Right lobe of liver (tissue), 6 donors: ENCODE measurements at regions not wholly inside any gene's neighbourhood (a gene's known extent, or its start where the extent isn't known, plus 50 kb on each side); places are given as distances from the start of the nearest gene placed in this dataset.
A peak's percentile ranks its signal among the peaks of the same experiment; 100 is the strongest.

Source experiments
- ATAC-seq, 4 donors: fragments of 200-7000 bp; cut with Tn5 transposase; one replicate each; pipeline ENCODE4 v1.9.1; 2020; ENCODE audit warnings: mild to moderate bottlenecking in 4 of 4, moderate library complexity in 4 of 4
- DNase-seq, 3 donors: peaks; one replicate each; pipeline ENCODE4 v3.0.0-alpha.2; 2020
- H3K27ac ChIP-seq, 3 donors: fragments of 200-600 bp; one replicate each; pipeline ENCODE4 v1.8.0; 2022
- H3K27me3 ChIP-seq, 2 donors: fragments of 200-600 bp; one replicate each; pipeline ENCODE4 v1.8.0; 2022
- H3K36me3 ChIP-seq, 4 donors: fragments of 200-600 bp; sonication (generic) in 1 of 4; one replicate each; pipeline versions ENCODE4 v1.5.1 to v1.8.0; 2017 to 2022; ENCODE audit warnings: control low read depth in 1 of 4
- H3K4me1 ChIP-seq, 4 donors: fragments of 200-600 bp; sonication (generic) in 1 of 4; one replicate each; pipeline versions ENCODE4 v1.5.1 to v1.8.0; 2017 to 2022; ENCODE audit warnings: control low read depth in 1 of 4
- H3K4me3 ChIP-seq, 3 donors: fragments of 200-600 bp; one replicate each; pipeline ENCODE4 v1.8.0; 2022
- H3K9me3 ChIP-seq, 4 donors: fragments of 200-600 bp; sonication (generic) in 1 of 4; one replicate each; pipeline versions ENCODE4 v1.5.1 to v1.8.0; 2017 to 2022; ENCODE audit warnings: control low read depth in 1 of 4
- POLR2A ChIP-seq: fragments of 450-650 bp; IDR thresholded peaks from one replicate; pipeline ENCODE4 v1.6.1; 2017; ENCODE audit warnings: antibody characterized with exemption, mild to moderate bottlenecking
- WGBS: methylation state at CpG from one replicate; pipeline ENCODE4 v1.1.6; 2018; ENCODE audit warnings: low coverage, low lambda C conversion rate; ENCODE audit not compliant: insufficient coverage; ENCODE audit errors: missing lambda C conversion rate; 5-methylcytosine and 5-hydroxymethylcytosine counted together
- intact Hi-C, 2 donors: fragments of 100-400 bp; cut with DNase I; formaldehyde crosslinking; loops; one replicate each; pipeline versions ENCODE4 v1.11.2 to v1.14.1; 2022
- TF ChIP-seq, protein P1 (sequence below), 4 donors: fragments of 200-600 bp in 3 of 4; fragments of 450-650 bp in 1 of 4; IDR thresholded peaks; one replicate each; pipeline versions ENCODE4 v1.5.1 to v1.8.0; 2016 to 2022; ENCODE audit warnings: antibody characterized with exemption in 4 of 4, mild to moderate bottlenecking in 2 of 4
- donor health status: DM: no; HTN: yes; CAD: no.
- donor health status: DM: no; HTN: no; CAD: no.
- donor health status: DM: no; HTN: no; CAD: no.
- donor health status: DM: no; HTN: yes; CAD: no.
- donor health status: DM: no; HTN: yes; CAD: no.

DNA sequence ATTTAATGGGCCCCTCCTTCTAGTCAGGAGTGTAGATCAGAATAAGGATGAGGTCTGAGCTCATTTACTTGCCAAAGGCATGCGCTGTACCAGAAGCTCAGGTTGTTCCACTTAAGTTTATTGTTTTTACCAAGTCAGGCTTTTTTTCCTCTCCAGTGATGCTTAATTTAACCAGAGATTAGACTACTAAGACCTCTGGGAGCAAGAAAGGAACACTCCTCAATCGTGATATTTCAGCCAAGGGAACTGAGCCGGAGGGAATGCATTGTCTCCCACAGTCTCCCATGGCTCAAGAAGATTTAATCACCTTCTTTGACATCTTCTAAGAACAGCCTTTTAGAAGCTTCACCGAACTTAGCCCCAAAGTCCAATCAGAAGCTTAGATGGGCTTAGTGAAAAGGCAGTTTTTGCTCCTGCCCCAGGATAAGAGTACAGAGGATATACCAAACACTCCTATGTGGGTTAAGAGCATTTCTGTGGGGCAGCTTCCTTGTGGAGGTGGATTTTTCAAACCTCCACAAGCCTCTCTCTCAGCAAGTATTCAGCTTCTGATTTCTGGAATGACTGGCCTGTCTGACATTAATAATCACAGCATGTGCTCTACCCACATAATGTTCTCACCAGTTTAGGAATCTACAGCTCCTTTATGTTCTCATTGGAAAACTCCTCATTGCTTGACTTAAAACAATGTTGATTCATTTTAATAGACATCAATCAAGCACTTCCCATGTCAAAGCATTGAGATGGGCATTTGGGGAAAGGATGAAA lies 322.7 kb downstream of the SUCLA2 start:
- H3K9me3 ChIP-seq = no peaks in the 10 kb centered on the region
- TF ChIP-seq POLR2A = no peak
- TF ChIP-seq, protein P1, sequence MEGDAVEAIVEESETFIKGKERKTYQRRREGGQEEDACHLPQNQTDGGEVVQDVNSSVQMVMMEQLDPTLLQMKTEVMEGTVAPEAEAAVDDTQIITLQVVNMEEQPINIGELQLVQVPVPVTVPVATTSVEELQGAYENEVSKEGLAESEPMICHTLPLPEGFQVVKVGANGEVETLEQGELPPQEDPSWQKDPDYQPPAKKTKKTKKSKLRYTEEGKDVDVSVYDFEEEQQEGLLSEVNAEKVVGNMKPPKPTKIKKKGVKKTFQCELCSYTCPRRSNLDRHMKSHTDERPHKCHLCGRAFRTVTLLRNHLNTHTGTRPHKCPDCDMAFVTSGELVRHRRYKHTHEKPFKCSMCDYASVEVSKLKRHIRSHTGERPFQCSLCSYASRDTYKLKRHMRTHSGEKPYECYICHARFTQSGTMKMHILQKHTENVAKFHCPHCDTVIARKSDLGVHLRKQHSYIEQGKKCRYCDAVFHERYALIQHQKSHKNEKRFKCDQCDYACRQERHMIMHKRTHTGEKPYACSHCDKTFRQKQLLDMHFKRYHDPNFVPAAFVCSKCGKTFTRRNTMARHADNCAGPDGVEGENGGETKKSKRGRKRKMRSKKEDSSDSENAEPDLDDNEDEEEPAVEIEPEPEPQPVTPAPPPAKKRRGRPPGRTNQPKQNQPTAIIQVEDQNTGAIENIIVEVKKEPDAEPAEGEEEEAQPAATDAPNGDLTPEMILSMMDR (IDR thresholded peaks at IDR 0.05) = no peak
- intact Hi-C loops = no loop called here
- no peaks in the 10 kb centered on the region for H3K36me3 ChIP-seq
- H3K4me1 ChIP-seq = no peaks in the 10 kb centered on the region
- no peak for ATAC-seq
- no peaks in the 10 kb centered on the region for H3K27me3 ChIP-seq
- no peak for DNase-seq
- no peak overlapping the region for H3K27ac ChIP-seq
- 53% methylated on average over 4 of the region's 4 CpGs for WGBS
- H3K4me3 ChIP-seq = no peak overlapping the region

DNA sequence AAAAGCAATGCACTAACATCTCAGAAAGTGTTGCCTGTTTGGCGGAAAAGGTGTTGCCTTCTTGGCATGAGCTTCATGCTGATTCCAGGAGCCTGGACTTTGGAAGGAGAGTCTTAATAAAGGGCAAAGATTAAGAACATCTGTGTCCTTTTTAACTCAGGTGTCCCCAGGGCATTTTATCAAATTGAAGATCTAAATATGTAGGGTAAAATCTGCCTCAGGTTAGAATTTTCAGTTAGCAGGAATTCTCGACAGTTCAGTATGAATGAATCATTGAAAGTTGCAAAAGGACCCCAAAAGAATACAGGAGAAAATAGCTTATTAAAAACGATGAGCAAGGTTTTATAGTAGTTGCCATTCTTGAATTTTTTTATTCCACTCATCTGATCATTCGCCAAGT lies 325.2 kb downstream of the SUCLA2 start:
- Histone ChIP-seq H3K36me3 (no peaks in the 10 kb centered on the region), H3K4me1 (no peaks in the 10 kb centered on the region), H3K9me3 (no peaks in the 10 kb centered on the region), H3K27ac (no peak overlapping the region), H3K27me3 (no peaks in the 10 kb centered on the region), H3K4me3 (no peak overlapping the region)
- no peak for ATAC-seq
- TF ChIP-seq, protein P1 (IDR thresholded peaks at IDR 0.05) = no peak
- TF ChIP-seq POLR2A = no peak
- intact Hi-C loops = no loop called here
- 68% methylated on average over 4 of the region's 4 CpGs for WGBS
- DNase-seq = no peak

- ATAC-seq (peak in 3 of 4 donors; percentile 30 to 90 (median 37)), DNase-seq (no peak)
- Histone ChIP-seq H3K27me3 (no peaks in the 10 kb centered on the region), H3K4me1 (no peaks in the 10 kb centered on the region), H3K9me3 (no peaks in the 10 kb centered on the region), H3K27ac (no peak overlapping the region), H3K36me3 (no peaks in the 10 kb centered on the region), H3K4me3 (no peak overlapping the region)
- intact Hi-C loops = no loop called here
- WGBS = 31% methylated on average over 5 of the region's 5 CpGs
- TF ChIP-seq, protein P1 (IDR thresholded peaks at IDR 0.05) = no peak
- no peak for TF ChIP-seq POLR2A
These were observed 327.8 kb downstream of the SUCLA2 start for GRCh38 chr13:47673009-47673850.

- Histone ChIP-seq H3K4me1 (no peaks in the 10 kb centered on the region), H3K27ac (no peak overlapping the region), H3K27me3 (no peaks in the 10 kb centered on the region), H3K36me3 (no peaks in the 10 kb centered on the region), H3K4me3 (no peak overlapping the region), H3K9me3 (no peaks in the 10 kb centered on the region)
- ATAC-seq (peak in 1 of 4 donors; percentile 10), DNase-seq (no peak)
- WGBS = 66% methylated on average over 3 of the region's 3 CpGs
- TF ChIP-seq POLR2A = no peak
- TF ChIP-seq, protein P1 (IDR thresholded peaks at IDR 0.05) = no peak
- intact Hi-C loops = no loop called here
These were observed 328.6 kb downstream of the SUCLA2 start for GRCh38 chr13:47672245-47673008.
